Osteoblast (primary cell): ENCODE measurements at regions not wholly inside any gene's neighbourhood (a gene's known extent, or its start where the extent isn't known, plus 50 kb on each side); places are given as distances from the start of the nearest gene placed in this dataset.

ENCODE experiments used
- DNase-seq: peaks from one replicate; pipeline ENCODE4 v3.0.0; 2011; ENCODE audit warnings: low spot score, mixed read lengths; ENCODE audit not compliant: insufficient read length; ENCODE audit errors: missing footprints
- H2AFZ ChIP-seq: 2 replicates; pipeline ENCODE4 v1.6.0; 2011; ENCODE audit warnings: mild to moderate bottlenecking, low read length
- H3K27ac ChIP-seq: 2 replicates; pipeline ENCODE4 v1.5.1; 2011; ENCODE audit warnings: mild to moderate bottlenecking, low read depth, low read length, moderate library complexity
- H3K27me3 ChIP-seq: 2 replicates; pipeline ENCODE4 v1.6.0; 2012; ENCODE audit warnings: mild to moderate bottlenecking, control low read depth, inconsistent platforms, low read length, moderate library complexity; ENCODE audit not compliant: insufficient read depth
- H3K36me3 ChIP-seq: 2 replicates; pipeline ENCODE4 v1.5.1; 2011; ENCODE audit warnings: mild to moderate bottlenecking, low read length, control low read depth, moderate library complexity; ENCODE audit not compliant: insufficient read depth
- H3K4me1 ChIP-seq: 2 replicates; pipeline ENCODE4 v1.5.1; 2011; ENCODE audit warnings: mild to moderate bottlenecking, low read length, control low read depth, moderate library complexity; ENCODE audit not compliant: insufficient read depth
- H3K4me2 ChIP-seq: 2 replicates; pipeline ENCODE4 v1.6.0; 2011; ENCODE audit warnings: mild to moderate bottlenecking, low read length; ENCODE audit not compliant: insufficient read depth
- H3K4me3 ChIP-seq: fragments of 200-600 bp; sonication (generic); 3 replicates; pipeline ENCODE4 v1.5.1; 2012; ENCODE audit warnings: mild to moderate bottlenecking, low read length, inconsistent platforms; ENCODE audit not compliant: insufficient read depth
- H3K79me2 ChIP-seq: 2 replicates; pipeline ENCODE4 v1.6.0; 2012; ENCODE audit warnings: mild to moderate bottlenecking, low read length, control low read depth, inconsistent platforms; ENCODE audit not compliant: insufficient read depth
- H3K9me3 ChIP-seq: 2 replicates; pipeline ENCODE4 v1.5.1; 2011; ENCODE audit warnings: low read depth, low read length, control low read depth
- H4K20me1 ChIP-seq: 2 replicates; pipeline ENCODE4 v1.6.0; 2012; ENCODE audit warnings: mild to moderate bottlenecking, low read length, control low read depth; ENCODE audit not compliant: insufficient read depth
- TF ChIP-seq, protein P1 (sequence below): IDR thresholded peaks from 2 replicates; pipeline ENCODE4 v1.5.1; 2011; ENCODE audit warnings: mild to moderate bottlenecking, low read depth, low read length, moderate library complexity; ENCODE audit errors: extremely low read depth

DNA sequence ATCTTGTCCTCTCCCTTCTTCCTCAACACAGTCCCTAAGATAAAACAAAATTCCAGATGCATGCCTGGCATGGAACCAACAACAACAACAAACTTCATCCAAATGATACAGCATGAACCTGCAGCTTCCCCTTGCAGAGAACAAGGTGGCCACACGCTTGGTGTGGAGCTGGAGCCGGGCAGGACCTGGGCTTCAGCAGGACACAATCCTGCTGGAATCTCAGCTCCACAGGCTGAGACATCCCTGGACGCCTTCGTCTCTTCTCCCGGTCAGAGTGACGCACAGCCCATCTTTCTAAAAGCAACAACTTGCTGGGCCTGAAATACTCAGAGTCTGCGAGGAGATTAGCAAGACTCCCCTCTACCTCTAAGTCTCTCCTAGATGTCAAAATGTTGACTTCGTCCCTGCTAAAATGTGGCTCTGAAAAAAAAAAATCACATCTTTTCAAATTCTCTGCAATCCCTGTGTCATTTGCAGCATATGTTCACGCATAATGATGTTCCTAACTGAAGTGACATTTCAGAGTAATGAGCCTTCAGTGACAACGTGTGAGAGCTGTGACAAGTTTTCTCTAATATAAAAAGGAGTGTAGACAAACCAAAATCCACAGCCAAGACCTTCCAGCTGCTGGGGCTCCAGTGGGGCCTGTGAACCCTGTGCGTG is 1232.3 kb downstream of the TBC1D22A start:
- TF ChIP-seq, protein P1, sequence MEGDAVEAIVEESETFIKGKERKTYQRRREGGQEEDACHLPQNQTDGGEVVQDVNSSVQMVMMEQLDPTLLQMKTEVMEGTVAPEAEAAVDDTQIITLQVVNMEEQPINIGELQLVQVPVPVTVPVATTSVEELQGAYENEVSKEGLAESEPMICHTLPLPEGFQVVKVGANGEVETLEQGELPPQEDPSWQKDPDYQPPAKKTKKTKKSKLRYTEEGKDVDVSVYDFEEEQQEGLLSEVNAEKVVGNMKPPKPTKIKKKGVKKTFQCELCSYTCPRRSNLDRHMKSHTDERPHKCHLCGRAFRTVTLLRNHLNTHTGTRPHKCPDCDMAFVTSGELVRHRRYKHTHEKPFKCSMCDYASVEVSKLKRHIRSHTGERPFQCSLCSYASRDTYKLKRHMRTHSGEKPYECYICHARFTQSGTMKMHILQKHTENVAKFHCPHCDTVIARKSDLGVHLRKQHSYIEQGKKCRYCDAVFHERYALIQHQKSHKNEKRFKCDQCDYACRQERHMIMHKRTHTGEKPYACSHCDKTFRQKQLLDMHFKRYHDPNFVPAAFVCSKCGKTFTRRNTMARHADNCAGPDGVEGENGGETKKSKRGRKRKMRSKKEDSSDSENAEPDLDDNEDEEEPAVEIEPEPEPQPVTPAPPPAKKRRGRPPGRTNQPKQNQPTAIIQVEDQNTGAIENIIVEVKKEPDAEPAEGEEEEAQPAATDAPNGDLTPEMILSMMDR, result no peak
- DNase-seq, result no peak

DNA sequence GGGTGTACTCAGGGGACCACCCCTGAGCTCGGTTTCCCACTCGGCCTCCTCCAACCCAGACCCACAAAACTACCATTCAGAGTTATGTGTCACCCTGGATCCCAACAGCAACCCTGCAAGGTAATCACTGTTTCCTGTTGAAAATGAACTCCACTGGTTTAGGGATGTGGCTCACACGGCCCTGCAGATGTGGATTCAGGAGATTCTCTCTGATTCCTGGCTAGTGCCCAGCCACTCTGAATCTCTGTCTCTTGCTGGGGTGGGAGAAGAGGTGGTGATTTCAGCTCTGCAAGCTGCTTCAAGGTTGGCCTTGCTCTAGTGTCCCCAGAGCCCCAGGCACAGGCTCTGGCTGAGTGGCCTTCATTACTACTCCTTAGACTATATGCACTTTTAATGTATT is 1231.6 kb downstream of the TBC1D22A start:
- no peak overlapping the region for H2AFZ ChIP-seq
- no peak overlapping the region for H3K27ac ChIP-seq
- H3K4me1 ChIP-seq, result no peaks in the 10 kb centered on the region
- DNase-seq, result no peak
- H3K4me3 ChIP-seq, result no peak overlapping the region
- H3K36me3 ChIP-seq, result no peaks in the 10 kb centered on the region
- no peak overlapping the region for H3K4me2 ChIP-seq
- H3K9me3 ChIP-seq, result peaks cover 9% of the 10 kb centered on the region
- no peaks in the 10 kb centered on the region for H3K27me3 ChIP-seq
- no peaks in the 10 kb centered on the region for H3K79me2 ChIP-seq
- no peaks in the 10 kb centered on the region for H4K20me1 ChIP-seq
- TF ChIP-seq, protein P1, result no peak

More for the DNA sequence above, 1232.3 kb downstream of the TBC1D22A start:
- no peaks in the 10 kb centered on the region for H3K36me3 ChIP-seq
- H3K4me1 ChIP-seq, result no peaks in the 10 kb centered on the region
- H3K27ac ChIP-seq, result no peak overlapping the region
- no peak overlapping the region for H2AFZ ChIP-seq
- peaks cover 9% of the 10 kb centered on the region for H3K9me3 ChIP-seq
- H3K4me2 ChIP-seq, result no peak overlapping the region
- no peaks in the 10 kb centered on the region for H4K20me1 ChIP-seq
- no peaks in the 10 kb centered on the region for H3K27me3 ChIP-seq
- H3K4me3 ChIP-seq, result no peak overlapping the region
- H3K79me2 ChIP-seq, result no peaks in the 10 kb centered on the region

DNA sequence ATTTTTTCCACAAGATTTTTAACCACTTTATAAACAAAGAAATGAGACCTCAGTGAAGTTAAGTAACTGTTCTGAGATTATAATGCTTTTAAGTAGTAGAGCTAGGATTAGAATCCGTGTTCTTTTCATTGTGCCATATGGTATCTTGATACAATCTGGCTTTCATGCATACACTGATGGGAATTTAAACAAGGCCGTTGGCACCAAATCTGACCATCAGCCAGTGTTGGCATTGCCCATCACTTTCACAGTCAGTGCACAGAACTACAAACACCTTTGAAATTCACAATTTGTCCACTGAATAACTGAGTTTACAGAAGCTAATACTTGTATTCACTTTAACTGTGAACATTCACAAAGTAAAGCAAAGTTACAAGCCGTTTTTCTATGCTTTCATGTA is 1228.0 kb downstream of the TBC1D22A start:
- no peaks in the 10 kb centered on the region for H3K36me3 ChIP-seq
- no peak overlapping the region for H3K4me3 ChIP-seq
- no peaks in the 10 kb centered on the region for H4K20me1 ChIP-seq
- H3K4me2 ChIP-seq, result no peak overlapping the region
- H3K79me2 ChIP-seq, result no peaks in the 10 kb centered on the region
- no peaks in the 10 kb centered on the region for H3K27me3 ChIP-seq
- no peak overlapping the region for H3K27ac ChIP-seq
- no peaks in the 10 kb centered on the region for H3K4me1 ChIP-seq
- no peak overlapping the region for H2AFZ ChIP-seq
- peaks cover 9% of the 10 kb centered on the region for H3K9me3 ChIP-seq
- TF ChIP-seq, protein P1, result no peak
- DNase-seq, result no peak

DNA sequence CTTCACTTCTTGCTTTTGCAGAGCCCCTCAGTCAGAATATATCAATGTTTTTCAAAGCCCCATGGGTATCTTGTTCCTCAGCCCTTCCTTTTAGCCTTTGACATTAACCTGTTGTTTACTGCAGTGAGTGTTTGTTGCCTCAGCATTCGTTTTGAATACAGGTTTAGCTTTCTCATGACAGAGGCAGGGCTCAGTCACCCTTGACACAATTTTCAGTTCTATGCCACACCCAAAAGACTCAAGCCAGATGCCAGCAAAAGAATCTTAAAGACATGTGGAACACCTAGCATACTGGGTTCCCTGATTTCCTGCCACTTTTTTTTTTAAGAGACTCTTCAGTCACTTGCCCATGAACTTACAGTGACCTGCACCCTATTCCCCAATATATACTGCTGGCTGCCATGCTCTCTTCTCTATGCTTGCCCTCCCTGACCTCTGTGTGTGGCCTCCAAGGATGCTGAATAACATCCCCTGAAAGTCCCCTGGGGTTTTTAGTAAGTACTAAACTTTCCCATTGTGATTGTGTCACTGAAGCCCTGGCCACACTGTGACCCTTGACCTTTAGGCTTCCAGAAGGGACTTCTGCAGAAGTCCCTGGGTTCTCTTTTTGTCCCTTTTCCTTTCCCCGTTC is 1225.5 kb downstream of the TBC1D22A start:
- Histone ChIP-seq H3K4me1 (no peaks in the 10 kb centered on the region), H2AFZ (no peak overlapping the region), H4K20me1 (no peaks in the 10 kb centered on the region), H3K4me3 (no peak overlapping the region), H3K9me3 (peaks cover 9% of the 10 kb centered on the region), H3K27ac (no peak overlapping the region), H3K27me3 (no peaks in the 10 kb centered on the region), H3K79me2 (no peaks in the 10 kb centered on the region), H3K4me2 (no peak overlapping the region), H3K36me3 (no peaks in the 10 kb centered on the region)
- DNase-seq, result no peak
- TF ChIP-seq, protein P1, result no peak
